H1 (cell line): ENCODE measurements at regions not wholly inside any gene's neighbourhood (a gene's known extent, or its start where the extent isn't known, plus 50 kb on each side); places are given as distances from the start of the nearest gene placed in this dataset.

Experiments used
- EP300 ChIP-seq, 2 experiments: IDR thresholded peaks; 1 replicate in 1 of 2; 2 replicates in 1 of 2; pipeline ENCODE4 v1.6.1; 2011 to 2012; ENCODE audit warnings: low read depth in 2 of 2, low read length in 2 of 2, mild to moderate bottlenecking in 2 of 2, borderline replicate concordance in 1 of 2, inconsistent platforms in 1 of 2, moderate library complexity in 1 of 2
- JUN ChIP-seq: IDR thresholded peaks from 2 replicates; pipeline ENCODE4 v1.6.1; 2011; ENCODE audit warnings: low read depth, mild to moderate bottlenecking, improper control_type of control experiment, low read length
- JUND ChIP-seq: IDR thresholded peaks from 2 replicates; pipeline ENCODE4 v1.6.1; 2011; ENCODE audit warnings: mild to moderate bottlenecking, improper control_type of control experiment, low read length
- KDM5A ChIP-seq: fragments of 200-600 bp; IDR thresholded peaks from 2 replicates; pipeline ENCODE4 v1.7.1; 2012; ENCODE audit warnings: mild to moderate bottlenecking, low read length, inconsistent platforms, mixed read lengths
- POU5F1 ChIP-seq: IDR thresholded peaks from 2 replicates; pipeline ENCODE4 v1.6.1; 2011; ENCODE audit warnings: low read depth, mild to moderate bottlenecking, low read length, moderate library complexity
- RAD21 ChIP-seq, 2 experiments: IDR thresholded peaks in 1 of 2; conservative IDR thresholded peaks in 1 of 2; 2 replicates each; pipeline ENCODE4 v1.6.1; 2011; ENCODE audit warnings: low read depth in 2 of 2, low read length in 2 of 2, improper control_type of control experiment in 1 of 2, inconsistent platforms in 1 of 2, mild to moderate bottlenecking in 1 of 2, moderate library complexity in 1 of 2
- TAF7 ChIP-seq: optimal IDR thresholded peaks from 2 replicates; pipeline ENCODE3; 2011; ENCODE audit warnings: low read depth, mild to moderate bottlenecking, inconsistent platforms, low read length, moderate library complexity, borderline replicate concordance

DNA sequence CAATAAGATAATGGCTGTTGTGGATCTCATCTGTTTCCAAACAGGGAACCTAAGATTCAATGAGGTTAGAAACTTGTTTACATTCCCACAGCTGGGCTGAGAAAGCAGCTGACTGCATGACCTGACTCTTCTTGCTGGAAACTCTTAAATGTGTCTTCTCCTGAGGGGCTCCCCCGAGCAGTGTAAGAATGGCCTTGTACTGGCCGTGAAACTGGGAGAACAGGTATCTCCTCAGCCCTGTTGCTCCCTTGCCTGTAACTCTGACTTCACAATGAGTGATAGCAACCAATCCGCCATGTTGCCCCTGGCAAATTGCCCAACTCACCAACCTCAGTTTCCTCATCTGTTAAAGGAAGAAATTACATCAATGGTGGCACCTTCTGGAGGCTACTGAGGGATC is 59.1 kb upstream of the CCL2 start (continued):
- TF ChIP-seq POU5F1 = no peak
- no peak for TF ChIP-seq JUND
- TF ChIP-seq TAF7 = no peak
- no peak for TF ChIP-seq EP300 (IDR thresholded peaks at IDR 0.05; ENCODE audit: borderline replicate concordance in 1 of 2, low read depth in 2 of 2, low read length in 2 of 2)
- no peak for TF ChIP-seq KDM5A
- TF ChIP-seq RAD21 (IDR thresholded peaks at IDR 0.05 in 1 of 2, conservative IDR thresholded peaks at IDR 0.05 in 1 of 2; ENCODE audit: low read depth in 2 of 2, low read length in 2 of 2) = no peak
- TF ChIP-seq JUN = no peak
